Retinal pigment epithelial cell (primary cell): ENCODE measurements at regions not wholly inside any gene's neighbourhood (a gene's known extent, or its start where the extent isn't known, plus 50 kb on each side); places are given as distances from the start of the nearest gene placed in this dataset.

Experiments
- DNase-seq: peaks from one replicate; pipeline ENCODE4 v3.0.0-alpha.2; 2010; ENCODE audit warnings: low read depth
- H3K4me3 ChIP-seq: 2 replicates; pipeline ENCODE4 v1.5.1; 2011; ENCODE audit warnings: mild to moderate bottlenecking, low read length, control low read depth, moderate library complexity
- TF ChIP-seq, protein P1 (sequence below): conservative IDR thresholded peaks from 2 replicates; pipeline ENCODE4 v1.5.1; 2011; ENCODE audit warnings: low read depth, low read length, control low read depth, inconsistent platforms

GRCh38 chr11:112634995-112635737 lies 326.1 kb upstream of the NCAM1 start:
- H3K4me3 ChIP-seq: no peak overlapping the region
- TF ChIP-seq, protein P1, sequence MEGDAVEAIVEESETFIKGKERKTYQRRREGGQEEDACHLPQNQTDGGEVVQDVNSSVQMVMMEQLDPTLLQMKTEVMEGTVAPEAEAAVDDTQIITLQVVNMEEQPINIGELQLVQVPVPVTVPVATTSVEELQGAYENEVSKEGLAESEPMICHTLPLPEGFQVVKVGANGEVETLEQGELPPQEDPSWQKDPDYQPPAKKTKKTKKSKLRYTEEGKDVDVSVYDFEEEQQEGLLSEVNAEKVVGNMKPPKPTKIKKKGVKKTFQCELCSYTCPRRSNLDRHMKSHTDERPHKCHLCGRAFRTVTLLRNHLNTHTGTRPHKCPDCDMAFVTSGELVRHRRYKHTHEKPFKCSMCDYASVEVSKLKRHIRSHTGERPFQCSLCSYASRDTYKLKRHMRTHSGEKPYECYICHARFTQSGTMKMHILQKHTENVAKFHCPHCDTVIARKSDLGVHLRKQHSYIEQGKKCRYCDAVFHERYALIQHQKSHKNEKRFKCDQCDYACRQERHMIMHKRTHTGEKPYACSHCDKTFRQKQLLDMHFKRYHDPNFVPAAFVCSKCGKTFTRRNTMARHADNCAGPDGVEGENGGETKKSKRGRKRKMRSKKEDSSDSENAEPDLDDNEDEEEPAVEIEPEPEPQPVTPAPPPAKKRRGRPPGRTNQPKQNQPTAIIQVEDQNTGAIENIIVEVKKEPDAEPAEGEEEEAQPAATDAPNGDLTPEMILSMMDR: no peak
- no peak for DNase-seq

GRCh38 chr11:112637076-112637475 lies 324.1 kb upstream of the NCAM1 start:
- no peak for DNase-seq
- no peak overlapping the region for H3K4me3 ChIP-seq
- TF ChIP-seq, protein P1: no peak

- TF ChIP-seq, protein P1: no peak
- no peak for DNase-seq
- H3K4me3 ChIP-seq: no peak overlapping the region
Measured at GRCh38 chr11:112637876-112638275, 323.3 kb upstream of the NCAM1 start.

DNA sequence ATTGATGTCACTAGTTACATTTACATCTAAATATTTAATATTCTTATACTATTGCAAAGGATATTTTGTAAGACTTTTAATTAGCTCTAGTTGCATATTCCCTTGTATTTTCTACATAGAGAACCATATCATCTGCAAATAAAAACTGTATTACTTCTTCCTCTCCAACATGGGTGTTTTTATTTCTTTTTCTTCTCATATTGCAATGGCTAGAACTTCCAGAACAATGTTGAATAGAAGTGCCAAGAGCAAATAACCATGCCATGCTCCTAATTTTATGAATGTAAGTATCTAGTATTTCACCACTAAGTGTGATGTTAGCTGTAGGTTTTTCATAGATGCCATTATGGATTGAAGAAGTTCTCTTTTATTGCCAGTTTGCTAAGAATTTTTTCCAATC lies 321.8 kb upstream of the NCAM1 start:
- no peak for DNase-seq
- TF ChIP-seq, protein P1: no peak
- H3K4me3 ChIP-seq: no peak overlapping the region

DNA sequence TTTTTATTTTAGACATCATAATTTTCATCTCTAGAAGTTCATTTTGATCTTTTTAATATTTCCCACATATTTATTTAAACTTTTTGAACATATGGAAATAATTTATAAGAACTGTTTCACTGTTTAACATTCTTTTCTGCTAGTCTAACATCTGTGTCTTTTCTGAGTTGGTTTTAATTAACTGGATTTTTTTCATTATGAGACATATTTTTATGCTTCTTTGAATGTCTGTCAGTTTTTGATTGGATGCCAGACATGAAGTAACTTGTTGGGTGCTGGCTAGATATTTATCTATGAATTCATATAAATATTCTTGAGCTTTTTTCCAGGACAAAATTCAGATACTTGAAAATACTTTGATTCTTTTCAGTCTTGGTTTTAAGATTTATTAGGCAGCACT lies 317.8 kb upstream of the NCAM1 start:
- no peak for DNase-seq
- H3K4me3 ChIP-seq: no peak overlapping the region
- TF ChIP-seq, protein P1: no peak

GRCh38 chr11:112644410-112645131 lies 316.6 kb upstream of the NCAM1 start:
- H3K4me3 ChIP-seq: no peak overlapping the region
- TF ChIP-seq, protein P1: no peak

DNA sequence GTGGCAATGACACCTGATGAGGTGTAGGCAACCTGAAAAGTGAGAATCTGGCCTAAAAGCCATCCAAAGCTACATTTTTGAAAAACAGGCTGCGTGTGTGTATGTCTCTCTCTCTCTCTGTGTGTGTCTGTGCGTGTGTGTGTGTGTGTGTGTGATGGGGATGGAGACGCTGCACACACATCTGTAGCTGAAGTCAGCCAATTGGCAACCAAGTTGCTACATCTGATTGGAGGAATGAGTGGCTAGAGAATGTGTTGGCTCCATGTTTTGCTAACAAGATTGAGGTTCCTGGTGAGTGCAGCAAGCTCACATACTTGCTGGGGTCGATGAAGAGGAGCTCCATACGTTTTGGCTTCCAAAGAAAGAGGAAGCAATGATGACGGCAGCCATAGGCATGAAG lies 311.4 kb upstream of the NCAM1 start:
- no peak overlapping the region for H3K4me3 ChIP-seq
- no peak for DNase-seq
- TF ChIP-seq, protein P1: no peak

More at GRCh38 chr11:112644410-112645131, 316.6 kb upstream of the NCAM1 start:
- no peak for DNase-seq
